NCI-H748 (cell line): ENCODE measurements at regions not wholly inside any gene's neighbourhood (a gene's known extent, or its start where the extent isn't known, plus 50 kb on each side); places are given as distances from the start of the nearest gene placed in this dataset.

Source experiments
- DNase-seq: peaks from one replicate; lab custom pipeline; 2025; ENCODE audit not compliant: unreplicated experiment; lab: John Stamatoyannopoulos, UW

DNA sequence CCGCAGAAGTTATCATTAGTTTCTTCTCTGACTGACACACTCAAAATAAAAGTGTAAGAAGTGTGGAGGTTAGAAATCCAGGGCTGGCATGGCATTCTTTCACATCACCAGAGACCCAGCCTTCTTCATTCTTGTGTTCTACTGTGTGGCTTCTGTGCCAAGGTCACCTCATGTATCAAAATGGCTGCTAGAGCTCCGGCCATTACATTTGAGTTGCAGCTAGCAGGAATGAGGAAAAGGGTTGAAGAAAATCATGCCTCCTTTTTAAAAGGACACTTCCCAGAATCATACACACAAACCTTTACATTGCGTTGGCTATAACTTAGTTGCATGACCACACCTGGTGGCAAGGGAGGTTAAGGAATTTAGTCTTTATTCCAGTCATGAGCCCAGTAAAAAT lies 345.6 kb upstream of the PROK2 start:
- DNase-seq = no peak

DNA sequence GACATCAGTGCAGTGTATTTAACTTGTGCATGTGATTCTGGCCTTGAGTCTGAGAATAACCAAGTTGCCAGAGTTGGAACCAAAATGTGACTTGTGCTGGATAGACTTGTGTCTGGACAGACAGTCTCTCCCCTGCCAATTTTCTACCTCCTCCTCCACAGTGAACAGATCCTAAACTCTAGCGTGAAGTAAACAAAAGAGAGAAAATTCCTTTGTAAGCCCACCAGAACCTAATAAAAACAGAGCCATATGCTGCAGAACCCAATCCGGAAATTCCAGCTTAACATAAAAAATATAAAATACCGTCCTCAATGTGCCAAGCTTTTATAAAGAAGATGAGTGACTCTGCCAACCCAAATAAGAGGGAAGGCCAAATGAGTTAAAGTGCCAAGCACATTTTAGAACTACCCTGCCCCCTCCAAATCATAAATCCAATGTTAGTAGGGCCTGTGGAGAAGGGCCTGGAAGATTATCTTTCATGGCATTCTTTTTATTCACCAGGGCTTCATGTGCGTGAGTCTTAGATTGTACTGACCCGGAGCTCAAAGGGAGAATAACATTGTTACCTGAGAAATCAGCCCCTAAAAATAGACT lies 344.6 kb upstream of the PROK2 start:
- no peak for DNase-seq

DNA sequence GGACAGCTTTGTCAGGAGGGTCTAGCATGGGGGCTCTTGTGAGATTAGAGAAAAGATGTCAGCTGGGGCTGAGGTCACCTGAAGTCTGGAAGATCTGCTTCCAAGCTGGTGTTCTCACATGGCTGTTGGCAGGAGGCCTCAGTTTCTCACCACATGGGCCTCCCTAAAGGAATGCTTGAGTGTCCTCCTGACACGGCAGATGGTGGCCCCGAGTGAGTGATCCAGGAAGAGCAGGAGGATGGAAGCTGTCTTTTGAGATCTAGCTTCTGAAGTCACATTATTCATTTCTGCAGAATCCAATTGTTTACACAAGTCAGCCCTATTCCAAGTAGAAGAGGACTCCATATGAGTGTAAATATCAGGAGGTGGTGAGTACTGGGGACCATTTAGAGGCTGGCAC lies 344.0 kb upstream of the PROK2 start:
- DNase-seq = no peak

- DNase-seq = no peak
Measured at GRCh38 chr3:72127844-72128243, 342.9 kb upstream of the PROK2 start.

DNA sequence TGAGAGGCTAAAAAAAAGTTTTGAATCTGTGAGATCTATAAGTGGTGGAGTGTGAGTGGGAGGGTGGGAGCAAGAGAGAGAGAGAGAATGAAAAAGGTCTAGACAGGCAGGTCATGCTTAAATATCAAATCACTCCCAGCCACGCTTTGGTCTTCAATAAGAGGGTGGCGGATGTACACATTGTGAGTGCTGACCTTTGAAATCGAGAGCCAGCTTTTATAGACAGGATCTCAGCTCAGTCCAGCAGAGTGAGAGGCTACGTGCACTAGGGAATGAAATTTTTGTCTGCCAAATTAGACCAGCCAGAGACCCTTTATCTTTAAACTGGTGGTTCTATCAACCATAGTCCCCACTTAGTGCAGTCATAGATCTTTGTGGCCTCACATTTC lies 342.3 kb upstream of the PROK2 start:
- no peak for DNase-seq

DNA sequence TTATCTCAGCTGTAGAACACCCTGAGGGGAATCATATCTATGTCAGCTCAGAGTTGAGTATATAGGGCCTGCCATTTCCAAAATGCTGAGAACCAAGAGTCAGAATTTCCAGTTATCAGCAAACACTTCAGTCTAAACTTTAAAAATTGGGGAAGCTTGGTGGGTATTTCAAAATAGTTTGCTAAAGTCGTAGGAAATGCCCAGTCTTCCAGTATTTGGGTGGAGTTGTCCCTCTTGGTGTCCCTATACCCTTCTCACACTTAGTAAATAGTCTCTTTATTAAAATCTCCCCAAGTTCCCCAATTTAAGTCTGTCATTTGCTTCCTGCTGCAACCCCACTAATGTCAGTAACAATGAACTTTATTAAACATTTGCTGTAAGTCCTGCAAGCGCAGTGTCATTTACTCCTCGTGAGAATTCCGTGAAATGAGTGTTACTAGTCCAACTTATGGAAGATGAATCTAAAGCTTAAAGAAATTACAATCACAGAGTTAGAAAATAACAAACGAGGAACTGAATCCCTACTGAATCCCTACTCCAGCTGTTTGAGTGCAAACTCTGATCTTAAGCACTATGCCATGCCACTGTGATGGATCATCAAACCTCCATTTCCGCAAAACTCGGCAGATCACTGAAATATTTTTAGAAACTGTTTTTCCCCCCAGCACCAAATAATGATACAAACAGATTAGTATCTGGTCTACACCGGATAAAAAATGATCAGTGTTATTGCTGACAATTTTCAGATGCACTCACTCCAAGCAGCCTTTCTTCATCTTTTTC lies 341.7 kb upstream of the PROK2 start:
- no peak for DNase-seq

DNA sequence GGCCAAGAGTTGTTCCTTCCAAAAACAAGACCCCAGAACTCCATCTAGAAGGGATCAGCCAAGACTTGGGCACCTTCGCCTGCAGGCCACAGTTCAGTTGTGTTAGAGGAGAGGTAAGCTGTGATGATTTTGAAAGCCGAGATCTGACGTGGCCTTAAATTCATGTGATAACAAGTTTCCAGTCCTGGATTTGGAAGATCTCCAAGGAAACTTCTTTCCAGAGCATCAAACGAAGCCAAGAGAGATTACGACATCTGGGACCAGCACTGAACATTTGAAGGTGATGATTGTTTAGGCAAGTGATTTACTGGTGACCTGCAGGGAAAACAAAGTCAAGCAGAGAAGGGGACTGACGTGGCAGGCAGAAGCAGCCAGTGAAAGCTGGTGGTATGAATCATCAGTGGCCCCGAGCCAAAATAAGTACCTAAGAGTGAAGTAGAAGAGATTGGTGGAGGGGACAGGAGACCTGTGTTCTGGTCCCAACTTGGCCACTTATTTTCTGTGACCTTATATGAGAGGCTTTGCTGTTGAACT lies 339.0 kb upstream of the PROK2 start:
- DNase-seq = no peak

DNA sequence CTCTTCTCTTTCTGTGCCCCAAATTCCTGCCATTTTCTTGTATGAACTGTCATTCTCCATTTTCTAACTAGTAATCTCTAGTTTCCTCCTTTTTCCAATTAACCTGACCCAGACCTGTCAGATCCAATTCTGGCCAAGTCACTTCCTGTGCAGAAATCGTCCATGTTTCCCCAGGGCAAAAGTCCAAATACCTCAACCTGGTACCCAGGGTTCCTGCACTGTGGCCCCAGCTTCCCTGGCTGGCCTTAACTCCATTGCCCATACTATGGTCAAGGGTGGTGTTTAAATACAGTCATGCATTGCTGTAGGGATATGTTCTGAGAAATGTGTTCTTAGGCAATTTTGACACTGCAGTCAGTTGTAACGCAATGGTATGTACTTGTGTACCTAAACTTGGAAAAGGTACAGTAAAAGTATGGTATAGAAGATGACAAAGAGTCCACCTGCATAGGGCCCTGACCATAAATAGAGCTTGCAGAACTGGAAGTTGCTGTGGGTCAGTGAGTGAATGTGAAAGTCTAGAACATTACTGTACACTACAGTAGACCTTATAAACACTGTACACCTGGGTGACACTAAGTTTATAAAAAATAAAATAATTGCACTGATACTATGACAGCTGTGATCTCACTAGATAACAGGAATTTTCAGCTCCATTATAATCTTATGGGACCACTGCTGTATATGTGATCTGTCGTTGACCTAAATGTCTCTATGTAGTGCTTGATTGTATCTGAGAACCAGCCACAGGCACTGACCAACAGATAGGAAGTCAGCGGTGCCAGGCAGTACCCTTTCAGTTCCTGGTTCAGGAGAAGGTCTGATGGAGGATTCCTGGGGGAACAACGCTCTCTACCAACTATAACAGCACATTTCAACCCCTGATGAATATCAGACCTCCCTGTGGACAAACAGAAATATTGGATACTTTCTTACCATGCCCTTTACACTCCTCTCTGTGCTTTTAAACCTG lies 336.1 kb upstream of the PROK2 start:
- no peak for DNase-seq

DNA sequence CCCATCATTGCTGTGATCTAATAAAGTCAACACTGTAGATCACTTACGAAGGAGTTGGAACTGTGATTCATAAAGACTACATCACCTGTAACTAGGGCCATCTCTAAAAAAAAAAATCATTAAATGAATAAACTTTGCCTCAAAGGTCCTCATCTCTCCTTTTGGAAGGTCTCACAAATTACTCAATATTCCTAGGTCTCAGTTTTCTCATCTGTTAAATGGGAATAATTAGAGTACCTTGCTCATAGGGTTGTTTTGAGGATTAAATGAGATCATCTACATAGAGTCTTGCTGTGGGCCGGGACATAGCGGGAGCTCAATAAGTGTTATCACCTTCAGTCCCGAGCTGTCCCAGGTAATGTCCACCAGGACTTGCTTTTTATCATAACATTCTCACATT lies 335.1 kb upstream of the PROK2 start:
- DNase-seq = no peak

DNA sequence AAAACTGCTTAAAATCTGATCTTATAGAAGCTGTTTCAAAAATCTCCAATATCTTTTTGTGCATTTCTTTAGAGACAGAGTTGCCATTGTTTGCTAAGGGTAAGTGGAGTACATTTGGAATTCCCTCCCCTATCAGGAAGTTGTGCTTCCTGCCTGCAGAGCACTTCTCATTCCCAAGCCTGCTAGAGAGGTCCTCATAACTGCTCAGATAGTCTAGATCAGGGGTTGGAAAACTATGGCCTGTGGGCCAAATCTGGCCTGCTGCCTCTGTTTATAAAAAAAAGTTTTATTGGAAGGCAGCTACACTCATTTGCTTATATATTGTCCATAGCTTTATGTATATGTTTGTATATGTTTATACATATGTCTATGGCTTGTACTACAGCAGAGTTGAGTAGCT lies 333.7 kb upstream of the PROK2 start:
- no peak for DNase-seq

GRCh38 chr3:72116226-72116625 lies 331.3 kb upstream of the PROK2 start:
- no peak for DNase-seq

GRCh38 chr3:72115307-72115706 lies 330.4 kb upstream of the PROK2 start:
- DNase-seq = no peak

DNA sequence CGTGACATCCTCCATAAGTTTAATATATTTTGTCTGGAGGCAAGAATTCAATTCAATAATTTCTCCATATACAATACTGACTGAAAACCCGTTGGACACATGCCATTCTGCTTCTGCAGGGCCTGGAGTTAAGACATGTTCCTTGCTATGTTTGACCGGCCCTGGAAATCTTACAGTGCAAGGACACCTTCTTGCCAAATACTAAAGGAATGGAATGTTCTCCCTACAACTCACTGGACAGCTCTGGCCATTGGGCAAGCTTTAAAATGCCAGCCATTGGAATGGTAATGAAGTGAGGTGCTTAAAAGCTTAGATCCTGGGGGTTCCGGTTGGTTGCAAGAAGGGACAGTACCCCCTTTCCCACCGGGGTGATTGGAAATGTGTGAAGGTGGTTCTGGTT lies 329.8 kb upstream of the PROK2 start:
- DNase-seq = no peak

DNA sequence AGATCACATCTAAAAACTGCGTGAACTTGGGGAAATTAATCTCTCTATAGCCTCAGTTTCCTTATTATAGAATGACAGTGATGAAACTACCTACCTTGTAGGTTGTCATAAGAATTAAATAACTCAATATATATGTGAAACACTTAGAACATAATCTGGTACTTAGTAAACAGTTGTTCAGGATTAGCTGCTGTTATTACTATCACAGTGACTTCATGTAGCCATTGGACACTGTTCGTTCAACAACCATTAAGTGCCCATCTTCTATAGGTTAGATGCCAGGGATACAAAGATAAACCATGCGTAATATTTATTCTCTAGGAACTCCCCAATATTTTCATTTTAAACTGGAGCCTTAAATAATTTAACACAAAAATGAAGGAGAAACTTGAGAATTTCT lies 329.0 kb upstream of the PROK2 start:
- no peak for DNase-seq

DNA sequence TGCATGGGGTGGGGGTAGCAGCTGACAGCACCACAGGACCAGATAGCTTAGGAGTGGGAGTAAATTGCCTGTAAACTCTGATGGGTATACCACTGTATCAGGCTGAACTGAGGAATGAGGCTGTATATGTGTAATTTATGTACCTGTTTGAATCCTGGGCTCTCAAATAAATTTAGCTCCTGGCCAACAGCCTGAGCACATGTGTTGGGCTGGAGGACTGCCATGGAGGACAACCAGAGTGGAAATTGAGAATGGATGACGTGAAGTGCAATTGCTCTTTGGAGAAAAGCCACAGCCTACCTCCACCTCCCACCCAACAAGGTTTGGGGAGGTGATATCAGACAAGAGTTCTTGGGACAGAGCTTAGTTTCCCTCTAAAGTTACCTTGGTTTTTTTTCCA lies 328.6 kb upstream of the PROK2 start:
- DNase-seq = no peak

GRCh38 chr3:72112435-72112834 lies 327.5 kb upstream of the PROK2 start:
- no peak for DNase-seq

GRCh38 chr3:72111265-72112205 lies 326.6 kb upstream of the PROK2 start:
- DNase-seq = no peak

GRCh38 chr3:72109327-72110259 lies 324.6 kb upstream of the PROK2 start:
- DNase-seq = no peak

GRCh38 chr3:72105306-72105705 lies 320.4 kb upstream of the PROK2 start:
- DNase-seq = no peak
